HG03565 (cell line): ENCODE measurements at regions not wholly inside any gene's neighbourhood (a gene's known extent, or its start where the extent isn't known, plus 50 kb on each side); places are given as distances from the start of the nearest gene placed in this dataset.

Experiments
- ATAC-seq: cut with Tn5 transposase; IDR thresholded peaks from one replicate; pipeline ENCODE4 v1.9.1; 2021; ENCODE audit warnings: mild to moderate bottlenecking, moderate library complexity; ENCODE audit not compliant: unreplicated experiment

GRCh38 chr16:86794216-86794864, 216.0 kb downstream of the FOXL1 start:
- ATAC-seq = no peak

GRCh38 chr16:86797700-86798099, 219.4 kb downstream of the FOXL1 start:
- no peak for ATAC-seq

GRCh38 chr16:86798247-86799041, 220.1 kb downstream of the FOXL1 start:
- no peak for ATAC-seq

- no peak for ATAC-seq
Measured at GRCh38 chr16:86799367-86799766, 221.0 kb downstream of the FOXL1 start.

GRCh38 chr16:86800894-86801293, 222.5 kb downstream of the FOXL1 start:
- no peak for ATAC-seq

- no peak for ATAC-seq
Measured at GRCh38 chr16:86802013-86802412, 223.7 kb downstream of the FOXL1 start.

- no peak for ATAC-seq
Measured at GRCh38 chr16:86805188-86805587, 226.8 kb downstream of the FOXL1 start.

- ATAC-seq = no peak
Measured at GRCh38 chr16:86806181-86806837, 228.0 kb downstream of the FOXL1 start.

GRCh38 chr16:86806838-86807351, 228.5 kb downstream of the FOXL1 start:
- ATAC-seq = no peak

GRCh38 chr16:86808863-86809444, 230.6 kb downstream of the FOXL1 start:
- no peak for ATAC-seq

- ATAC-seq = no peak
Measured at GRCh38 chr16:86809458-86809955, 231.2 kb downstream of the FOXL1 start.

- ATAC-seq = no peak
Measured at GRCh38 chr16:86810062-86810461, 231.7 kb downstream of the FOXL1 start.

GRCh38 chr16:86812363-86812970, 234.1 kb downstream of the FOXL1 start:
- no peak for ATAC-seq

GRCh38 chr16:86814256-86814655, 235.9 kb downstream of the FOXL1 start:
- no peak for ATAC-seq

GRCh38 chr16:86816930-86817625, 238.7 kb downstream of the FOXL1 start:
- ATAC-seq = no peak

- ATAC-seq = no peak
Measured at GRCh38 chr16:86818671-86819532, 240.6 kb downstream of the FOXL1 start.

- no peak for ATAC-seq
Measured at GRCh38 chr16:86819533-86819892, 241.2 kb downstream of the FOXL1 start.

GRCh38 chr16:86821895-86822294, 243.5 kb downstream of the FOXL1 start:
- no peak for ATAC-seq

- no peak for ATAC-seq
Measured at GRCh38 chr16:86823125-86823524, 244.8 kb downstream of the FOXL1 start.
